ENCODE measurements at regions not wholly inside any gene's neighbourhood (a gene's known extent, or its start where the extent isn't known, plus 50 kb on each side); places are given as distances from the start of the nearest gene placed in this dataset.

GRCh38 chr5:74938250-74938933, 72.2 kb upstream of the FAM169A start:
- CTCF ChIA-PET = no interaction called here
- DNase-seq (ENCODE audit: low read depth, low spot score) (no peak), ATAC-seq (no peak)
- H4K20me1 ChIP-seq (ENCODE audit: insufficient read depth) = no peaks in the 10 kb centered on the region
- no peak overlapping the region for H2AFZ ChIP-seq (ENCODE audit: low read depth, low read length, poor library complexity, severe bottlenecking)
- H3K27ac ChIP-seq (ENCODE audit: low read depth, low read length) = no peak overlapping the region
- no peaks in the 10 kb centered on the region for H3K79me2 ChIP-seq (ENCODE audit: insufficient read depth, low read length)
- H3K36me3 ChIP-seq (ENCODE audit: control insufficient read depth in 1 of 2, insufficient read depth in 2 of 2, low read length in 2 of 2) = no peaks in the 10 kb centered on the region
- intact Hi-C loops (cut with micrococcal nuclease) = no loop called here
- no peaks in the 10 kb centered on the region for H3K27me3 ChIP-seq (ENCODE audit: insufficient read depth, low read length)
- RAD21 ChIA-PET (ENCODE audit: low non-redundant PET in 1 of 2, low total read pairs in 2 of 2, uncharacterized antibody in 2 of 2, unreplicated experiment in 2 of 2) = no interaction called here
- TF ChIP-seq EGR1 (IDR thresholded peaks at IDR 0.05; ENCODE audit: low read depth) = no peak
- no peak for TF ChIP-seq YY1 (IDR thresholded peaks at IDR 0.05; ENCODE audit: extremely low read depth, insufficient replicate concordance, low read depth, low read length)
- no peak for TF ChIP-seq MAX (IDR thresholded peaks at IDR 0.05)
- no peak for TF ChIP-seq ELF1 (IDR thresholded peaks at IDR 0.05; ENCODE audit: borderline replicate concordance, low read depth)
- TF ChIP-seq CBX3 (IDR thresholded peaks at IDR 0.05; ENCODE audit: low read depth) = no peak
- no peak for TF ChIP-seq JUND (IDR thresholded peaks at IDR 0.05)
- TF ChIP-seq ZFX (IDR thresholded peaks at IDR 0.05) = no peak
- POLR2A ChIA-PET = no interaction called here
- H3K4me2 ChIP-seq (ENCODE audit: low read length) = no peak overlapping the region
- no peaks in the 10 kb centered on the region for H3K9me3 ChIP-seq (ENCODE audit: control insufficient read depth in 1 of 2, insufficient read depth in 1 of 2, low read depth in 1 of 2, low read length in 2 of 2)
- H3K4me1 ChIP-seq (ENCODE audit: control insufficient read depth in 1 of 2, insufficient read depth in 2 of 2, low read length in 2 of 2) = 0 out of 4 replicates have a peak, but pooled peaks cover 0 to 3% of the 10 kb centered on the region in 2 experiments
- H3K9ac ChIP-seq (ENCODE audit: low read length) = no peak overlapping the region
- no TSS peak for BruUV-seq (replicated peaks)
- no peak overlapping the region for H3K4me3 ChIP-seq (replicated peaks in 1 of 2; ENCODE audit: low read depth in 1 of 2, low read length in 2 of 2)
- no peaks in the 10 kb centered on the region for H3K9me2 ChIP-seq (ENCODE audit: insufficient read depth)

- CTCF ChIA-PET = interaction anchor here (0.7 to 2.1 kb wide), 8 partner anchors 10 to 746 kb away, joined by 3 to 12 read pairs (median 4); no protein-coding TSS in a partner anchor
- Histone ChIP-seq H3K9me3 (ENCODE audit: control insufficient read depth in 1 of 2, insufficient read depth in 1 of 2, low read depth in 1 of 2, low read length in 2 of 2) (no peaks in the 10 kb centered on the region), H3K4me1 (ENCODE audit: control insufficient read depth in 1 of 2, insufficient read depth in 2 of 2, low read length in 2 of 2) (0 out of 4 replicates have a peak, but pooled peaks cover 0 to 3% of the 10 kb centered on the region in 2 experiments), H3K9ac (ENCODE audit: low read length) (no peak overlapping the region), H3K9me2 (ENCODE audit: insufficient read depth) (no peaks in the 10 kb centered on the region), H3K27ac (ENCODE audit: low read depth, low read length) (no peak overlapping the region), H3K4me3 (replicated peaks in 1 of 2; ENCODE audit: low read depth in 1 of 2, low read length in 2 of 2) (no peak overlapping the region), H3K36me3 (ENCODE audit: control insufficient read depth in 1 of 2, insufficient read depth in 2 of 2, low read length in 2 of 2) (no peaks in the 10 kb centered on the region), H3K79me2 (ENCODE audit: insufficient read depth, low read length) (no peaks in the 10 kb centered on the region), H4K20me1 (ENCODE audit: insufficient read depth) (no peaks in the 10 kb centered on the region), H3K27me3 (ENCODE audit: insufficient read depth, low read length) (no peaks in the 10 kb centered on the region), H2AFZ (ENCODE audit: low read depth, low read length, poor library complexity, severe bottlenecking) (no peak overlapping the region), H3K4me2 (ENCODE audit: low read length) (no peak overlapping the region)
- ATAC-seq (no peak), DNase-seq (ENCODE audit: low read depth, low spot score) (no peak)
- BruUV-seq (replicated peaks) = no TSS peak
- intact Hi-C loops (cut with micrococcal nuclease) = loop anchor here (2.0 kb wide), 1 partner anchor 329 kb away; no protein-coding TSS in a partner anchor
- RAD21 ChIA-PET (ENCODE audit: low non-redundant PET in 1 of 2, low total read pairs in 2 of 2, uncharacterized antibody in 2 of 2, unreplicated experiment in 2 of 2) = no interaction called here
- POLR2A ChIA-PET = no interaction called here
- TF ChIP-seq TCF7L2 (IDR thresholded peaks at IDR 0.05; ENCODE audit: borderline replicate concordance, extremely low read depth, insufficient read depth, insufficient read length) (no peak), ZNF274 (IDR thresholded peaks at IDR 0.05; ENCODE audit: low read depth, low read length) (no peak), SRF (IDR thresholded peaks at IDR 0.05; ENCODE audit: low read depth) (no peak), SIN3A (IDR thresholded peaks at IDR 0.05; ENCODE audit: low read depth) (no peak), RAD21 (IDR thresholded peaks at IDR 0.05; ENCODE audit: low read depth) (no peak), REST (IDR thresholded peaks at IDR 0.05; ENCODE audit: low read depth) (no peak), JUND (IDR thresholded peaks at IDR 0.05) (no peak), MAX (IDR thresholded peaks at IDR 0.05) (no peak), ZBTB33 (IDR thresholded peaks at IDR 0.05; ENCODE audit: extremely low read depth, insufficient replicate concordance, low read length) (no peak), CEBPB (IDR thresholded peaks at IDR 0.05; ENCODE audit: low read depth) (no peak), YY1 (IDR thresholded peaks at IDR 0.05; ENCODE audit: extremely low read depth, insufficient replicate concordance, low read depth, low read length) (no peak)
Measured at GRCh38 chr5:74935752-74936091, 69.5 kb upstream of the FAM169A start.
